ENCODE measurements at regions not wholly inside any gene's neighbourhood (a gene's known extent, or its start where the extent isn't known, plus 50 kb on each side); places are given as distances from the start of the nearest gene placed in this dataset.

GRCh38 chr18:40417501-40417900, 1537.5 kb upstream of the PIK3C3 start (continued):
- TF ChIP-seq CHD1 (IDR thresholded peaks at IDR 0.05; ENCODE audit: low read depth, low read length) (no peak), EED (IDR thresholded peaks at IDR 0.05; ENCODE audit: low read depth) (no peak), MXI1 (IDR thresholded peaks at IDR 0.05; ENCODE audit: low read depth, low read length) (no peak), BMI1 (IDR thresholded peaks at IDR 0.05; ENCODE audit: borderline replicate concordance) (no peak), CBX5 (IDR thresholded peaks at IDR 0.05; ENCODE audit: low read depth) (no peak), FOS (IDR thresholded peaks at IDR 0.05; ENCODE audit: borderline replicate concordance, extremely low read depth, insufficient read length) (no peak), HDGF (IDR thresholded peaks at IDR 0.05) (no peak), GATAD2B (conservative IDR thresholded peaks at IDR 0.05; ENCODE audit: low read depth) (no peak), TARDBP (IDR thresholded peaks at IDR 0.05; ENCODE audit: borderline replicate concordance) (no peak), JUNB (IDR thresholded peaks at IDR 0.05) (no peak), CEBPZ (IDR thresholded peaks at IDR 0.05; ENCODE audit: low read depth, low read length) (no peak), ZNF384 (IDR thresholded peaks at IDR 0.05; ENCODE audit: borderline replicate concordance, low read depth, low read length) (no peak)

- SMC1A ChIA-PET (ENCODE audit: uncharacterized antibody, unreplicated experiment), result interaction anchor here (0.7 kb wide), 1 partner anchor 675 kb away, joined by 3 read pairs; no protein-coding TSS in a partner anchor
- H3K79me2 ChIP-seq (ENCODE audit: control insufficient read depth, insufficient read depth, low read length), result no peaks in the 10 kb centered on the region
- 9% methylated on average over 3 of the region's 3 CpGs for WGBS (ENCODE audit: insufficient coverage, insufficient replicate concordance, low lambda C conversion rate, missing lambda C conversion rate)
- no peak overlapping the region for H3K4me2 ChIP-seq (ENCODE audit: control insufficient read depth, insufficient read depth)
- POLR2A ChIA-PET, result no interaction called here
- no TSS peak for BruUV-seq (replicated peaks)
- H3K36me3 ChIP-seq (ENCODE audit: control insufficient read depth in 2 of 2, insufficient read depth in 2 of 2, low read length in 1 of 2), result no peaks in the 10 kb centered on the region
- H3K27ac ChIP-seq (ENCODE audit: control insufficient read depth, insufficient read depth), result no peak overlapping the region
- CTCF ChIA-PET, result interaction anchor here (0.8 kb wide), 1 partner anchor 12 kb away, joined by 3 read pairs; no protein-coding TSS in a partner anchor
- FAIRE-seq (no peak), DNase-seq (ENCODE audit: low read depth, low spot score) (no peak), ATAC-seq (no peak)
- no peaks in the 10 kb centered on the region for H3K27me3 ChIP-seq (replicated peaks in 1 of 2; ENCODE audit: control insufficient read depth in 2 of 2, insufficient read depth in 2 of 2, low read length in 1 of 2)
- no peak overlapping the region for H2AFZ ChIP-seq (ENCODE audit: control insufficient read depth, low read depth, low read length)
- in situ Hi-C loops (cut with MboI) (no loop called here), intact Hi-C loops (cut with micrococcal nuclease; ENCODE audit: unreplicated experiment) (no loop called here)
- H3K9me3 ChIP-seq (replicated peaks; ENCODE audit: control insufficient read depth, insufficient read depth, low read length), result no peaks in the 10 kb centered on the region
- RAD21 ChIA-PET (ENCODE audit: unreplicated experiment), result no interaction called here
- H3K9ac ChIP-seq (ENCODE audit: control insufficient read depth, insufficient read depth, low read length), result no peak overlapping the region
- no peaks in the 10 kb centered on the region for H3K4me1 ChIP-seq (ENCODE audit: control insufficient read depth, insufficient read depth, low read length)
- no peaks in the 10 kb centered on the region for H4K20me1 ChIP-seq (ENCODE audit: control insufficient read depth, insufficient read depth)
- TF ChIP-seq GATAD2B (conservative IDR thresholded peaks at IDR 0.05; ENCODE audit: low read depth) (no peak), NFIC (IDR thresholded peaks at IDR 0.05; ENCODE audit: low read depth, low read length) (no peak), NR2C1 (IDR thresholded peaks at IDR 0.05) (no peak), RAD51 (IDR thresholded peaks at IDR 0.05) (no peak)
- H3K4me3 ChIP-seq, result no peak overlapping the region
These were observed 1539.2 kb upstream of the PIK3C3 start for GRCh38 chr18:40415821-40416220.

All from GM12878 (cell line).